Adrenal gland (tissue), 9 donors: ENCODE measurements at regions not wholly inside any gene's neighbourhood (a gene's known extent, or its start where the extent isn't known, plus 50 kb on each side); places are given as distances from the start of the nearest gene placed in this dataset.

ENCODE experiments used
- DNase-seq, 7 donors: peaks; one replicate each; pipeline ENCODE4 v3.0.0-alpha.2; 2019 to 2020
- H3K27ac ChIP-seq, 5 donors: fragments of 200-600 bp; sonication (generic) in 4 of 5; 1 replicate in 3 of 5; 2 replicates in 2 of 5; pipeline versions ENCODE4 v1.5.1 to v1.8.0; 2016 to 2020; ENCODE audit warnings: mild to moderate bottlenecking in 1 of 5
- H3K27me3 ChIP-seq: fragments of 200-600 bp; 2 replicates; pipeline ENCODE4 v1.8.0; 2021
- H3K36me3 ChIP-seq, 2 donors: fragments of 200-600 bp; replicated peaks in 1 of 2; 1 replicate in 1 of 2; 2 replicates in 1 of 2; pipeline versions ENCODE4 v1.5.1 to v1.8.0; 2018 to 2022
- H3K4me1 ChIP-seq, 2 donors: fragments of 200-600 bp; replicated peaks in 1 of 2; 1 replicate in 1 of 2; 2 replicates in 1 of 2; pipeline versions ENCODE4 v1.5.1 to v1.8.0; 2018 to 2021
- H3K4me3 ChIP-seq, 4 donors: fragments of 200-600 bp; sonication (generic) in 3 of 4; one replicate each; pipeline ENCODE4 v1.5.1; 2016 to 2018
- H3K9me3 ChIP-seq, 3 donors: fragments of 200-600 bp; sonication (generic) in 1 of 3; replicated peaks in 1 of 3; 1 replicate in 2 of 3; 2 replicates in 1 of 3; pipeline versions ENCODE4 v1.5.1 to v1.8.0; 2016 to 2021
- CTCF ChIP-seq, 6 experiments: fragments of 450-650 bp in 4 of 6; fragments of 200-600 bp in 2 of 6; sonication (generic) in 1 of 6; IDR thresholded peaks; 1 replicate in 5 of 6; 2 replicates in 1 of 6; pipeline versions ENCODE4 v1.5.1 to v1.8.0; 2016 to 2021; ENCODE audit warnings: antibody characterized with exemption in 6 of 6, mild to moderate bottlenecking in 2 of 6, moderate library complexity in 1 of 6
- POLR2A ChIP-seq, 2 donors: fragments of 450-650 bp; IDR thresholded peaks; one replicate each; pipeline ENCODE4 v1.6.1; 2017; ENCODE audit warnings: antibody characterized with exemption in 2 of 2, mild to moderate bottlenecking in 2 of 2, moderate library complexity in 1 of 2
- WGBS, 4 donors: extraction: QIAGEN DNeasy Blood & Tissue Kit in 2 of 4; methylation state at CpG; one replicate each; pipeline versions ENCODE4 v1.1.5 to v1.1.7; 2013 to 2017; 5-methylcytosine and 5-hydroxymethylcytosine counted together
- intact Hi-C, 2 donors: fragments of 100-400 bp; cut with DNase I; formaldehyde crosslinking; loops; one replicate each; pipeline versions ENCODE4 v1.14.1 to v1.15.0; 2022 to 2023
- donor health status: healthy with polysubstance abuse.
- donor health status: Bipolar disorder and iron deficiency.
- donor health status: DM: yes; HTN: yes; CAD: no.
- donor health status: DM: no; HTN: no; CAD: no.
- donor health status: DM: no; HTN: no; CAD: no.

- WGBS, 4 donors, result 64 to 75% (median 70%) methylated on average over 6 of the region's 6 CpGs
- Histone ChIP-seq H3K36me3 (no peaks in the 10 kb centered on the region), H3K9me3 (no peaks in the 10 kb centered on the region), H3K4me1 (peaks cover 11 to 14% of the 10 kb centered on the region in 2 donors), H3K4me3 (no peak overlapping the region), H3K27me3 (no peaks in the 10 kb centered on the region), H3K27ac (no peak overlapping the region)
- no peak for TF ChIP-seq POLR2A (IDR thresholded peaks at IDR 0.05)
- no peak for TF ChIP-seq CTCF (IDR thresholded peaks at IDR 0.05)
- no peak for DNase-seq
- intact Hi-C loops, result no loop called here
These were observed 106.5 kb upstream of the TIAM2 start for GRCh38 chr6:154888421-154889295.

DNA sequence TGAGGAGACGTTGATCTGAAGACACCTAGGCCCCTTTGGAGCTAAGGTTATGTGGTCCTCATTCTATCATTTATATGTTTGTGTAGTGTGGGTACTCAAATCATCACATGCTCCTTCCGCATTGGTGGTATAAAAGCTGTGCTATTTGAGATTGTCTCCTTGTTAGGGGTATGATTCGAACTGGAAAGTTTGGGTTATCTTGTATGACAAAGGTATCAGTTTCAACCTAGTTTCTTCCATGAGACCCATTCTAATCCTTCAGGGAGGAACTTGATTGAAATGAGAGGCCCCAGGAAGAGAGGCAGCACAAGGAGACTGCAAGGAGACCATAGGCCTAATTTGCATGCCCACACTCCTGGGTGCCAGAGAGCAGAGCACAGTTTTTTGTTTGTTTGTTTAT is 104.2 kb upstream of the TIAM2 start:
- Histone ChIP-seq H3K9me3 (no peaks in the 10 kb centered on the region), H3K4me1 (peaks cover 17 to 20% of the 10 kb centered on the region in 2 donors)

DNA sequence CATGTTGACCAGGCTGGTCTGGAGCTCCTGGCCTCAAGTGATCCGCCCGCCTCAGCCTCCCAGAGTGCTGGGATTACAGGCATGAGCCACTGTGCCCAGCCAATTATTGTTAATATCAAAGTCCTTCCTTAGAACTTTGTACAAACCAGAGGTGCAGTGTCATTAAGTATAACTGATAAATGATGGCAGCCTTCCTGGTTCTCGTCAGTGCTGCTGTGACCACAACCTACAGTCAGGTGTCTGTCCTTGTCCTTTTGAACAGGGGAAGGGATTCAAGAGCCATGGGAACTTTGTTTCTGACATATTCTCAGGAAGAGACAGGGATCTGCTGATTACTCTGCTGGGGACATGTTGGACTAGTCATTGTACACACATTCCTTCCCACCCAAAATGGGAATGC is 103.2 kb upstream of the TIAM2 start:
- no peak for DNase-seq
- no peak for TF ChIP-seq POLR2A (IDR thresholded peaks at IDR 0.05)
- Histone ChIP-seq H3K4me3 (no peak overlapping the region), H3K36me3 (no peaks in the 10 kb centered on the region), H3K27me3 (no peaks in the 10 kb centered on the region), H3K27ac (no peak overlapping the region), H3K4me1 (peaks cover 17 to 20% of the 10 kb centered on the region in 2 donors), H3K9me3 (no peaks in the 10 kb centered on the region)
- intact Hi-C loops, result no loop called here
- 87 to 90% (median 88%) methylated on average over 3 of the region's 3 CpGs for WGBS, 4 donors

More for the DNA sequence above, 104.2 kb upstream of the TIAM2 start:
- TF ChIP-seq POLR2A (IDR thresholded peaks at IDR 0.05), result no peak
- TF ChIP-seq CTCF (IDR thresholded peaks at IDR 0.05), result no peak
- Histone ChIP-seq H3K27me3 (no peaks in the 10 kb centered on the region), H3K36me3 (no peaks in the 10 kb centered on the region), H3K4me3 (no peak overlapping the region), H3K27ac (no peak overlapping the region)
- no peak for DNase-seq
- WGBS, 4 donors, result 97 to 100% (median 98%) methylated on average over 3 of the region's 3 CpGs
- intact Hi-C loops, result no loop called here

DNA sequence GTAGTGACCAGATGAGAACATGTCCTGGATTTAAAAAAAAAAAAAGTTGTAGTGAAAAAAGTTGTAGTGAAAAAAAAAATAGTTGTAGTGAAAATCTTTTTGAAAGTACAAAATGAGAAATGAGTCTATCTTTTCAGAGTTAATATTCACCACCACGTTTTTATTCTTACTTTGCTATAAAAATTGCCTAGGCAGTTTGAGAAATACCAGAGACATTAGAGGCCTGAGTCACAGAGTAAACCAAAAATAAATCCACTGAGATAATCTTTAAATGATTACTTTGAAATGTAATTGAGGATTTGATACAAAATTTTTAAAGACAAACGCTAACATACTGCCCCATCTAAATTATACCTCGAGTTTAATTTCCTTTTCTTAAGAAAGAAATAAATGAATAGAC is 101.2 kb upstream of the TIAM2 start:
- 53 to 66% (median 58%) methylated on average over 3 of the region's 3 CpGs for WGBS, 4 donors
- Histone ChIP-seq H3K27ac (no peak overlapping the region), H3K4me1 (peaks cover 16 to 17% of the 10 kb centered on the region in 2 donors), H3K9me3 (no peaks in the 10 kb centered on the region), H3K36me3 (no peaks in the 10 kb centered on the region), H3K4me3 (no peak overlapping the region), H3K27me3 (no peaks in the 10 kb centered on the region)
- intact Hi-C loops, result no loop called here
- TF ChIP-seq CTCF (IDR thresholded peaks at IDR 0.05) (no peak), POLR2A (IDR thresholded peaks at IDR 0.05) (no peak)
- DNase-seq, result no peak

- no peak for DNase-seq
- H3K9me3 ChIP-seq, result no peaks in the 10 kb centered on the region
These were observed 100.2 kb upstream of the TIAM2 start for GRCh38 chr6:154894902-154895301.

More at GRCh38 chr6:154894902-154895301, 100.2 kb upstream of the TIAM2 start:
- intact Hi-C loops, result no loop called here
- 65 to 85% (median 78%) methylated on average over 4 of the region's 4 CpGs for WGBS, 4 donors
- H3K4me1 ChIP-seq, result peaks cover 11 to 17% of the 10 kb centered on the region in 2 donors
- no peak for TF ChIP-seq CTCF (IDR thresholded peaks at IDR 0.05)
- TF ChIP-seq POLR2A (IDR thresholded peaks at IDR 0.05), result no peak
- no peak overlapping the region for H3K4me3 ChIP-seq
- no peaks in the 10 kb centered on the region for H3K27me3 ChIP-seq
- H3K27ac ChIP-seq, result no peak overlapping the region
- no peaks in the 10 kb centered on the region for H3K36me3 ChIP-seq
